ENCODE measurements at regions not wholly inside any gene's neighbourhood (a gene's known extent, or its start where the extent isn't known, plus 50 kb on each side); places are given as distances from the start of the nearest gene placed in this dataset.

- Histone ChIP-seq H3K27me3 (ENCODE audit: insufficient read depth, low read depth) (no peaks in the 10 kb centered on the region), H3K4me2 (no peak overlapping the region), H3K79me2 (ENCODE audit: insufficient read depth, low read depth) (no peaks in the 10 kb centered on the region), H3K27ac (no peak overlapping the region), H3K4me3 (IDR thresholded peaks at IDR 0.05; ENCODE audit: insufficient read depth, low read depth, low read length) (no peak overlapping the region), H3K4me1 (ENCODE audit: low read depth, poor library complexity, severe bottlenecking) (peaks cover 14% of the 10 kb centered on the region), H3K36me3 (ENCODE audit: insufficient read depth) (no peaks in the 10 kb centered on the region), H3K9ac (no peak overlapping the region), H4K20me1 (ENCODE audit: insufficient read depth) (no peaks in the 10 kb centered on the region), H2AFZ (ENCODE audit: low read depth) (no peak overlapping the region)
- no peak for TF ChIP-seq CTCF (conservative IDR thresholded peaks at IDR 0.05; ENCODE audit: low read depth, low read length)
Observed at GRCh38 chr5:159414021-159414420, 83.7 kb upstream of the IL12B start.

GRCh38 chr5:159415301-159415937 is 85.1 kb upstream of the IL12B start:
- Histone ChIP-seq H3K27ac (no peak overlapping the region), H3K4me2 (no peak overlapping the region)

GRCh38 chr5:159416438-159416837 is 86.2 kb upstream of the IL12B start:
- Histone ChIP-seq H3K4me3 (IDR thresholded peaks at IDR 0.05; ENCODE audit: insufficient read depth, low read depth, low read length) (no peak overlapping the region), H3K4me1 (ENCODE audit: low read depth, poor library complexity, severe bottlenecking) (no peaks in the 10 kb centered on the region), H3K9ac (no peak overlapping the region), H3K4me2 (no peak overlapping the region), H3K27ac (no peak overlapping the region), H2AFZ (ENCODE audit: low read depth) (no peak overlapping the region), H3K27me3 (ENCODE audit: insufficient read depth, low read depth) (no peaks in the 10 kb centered on the region), H3K36me3 (ENCODE audit: insufficient read depth) (no peaks in the 10 kb centered on the region), H4K20me1 (ENCODE audit: insufficient read depth) (no peaks in the 10 kb centered on the region), H3K79me2 (ENCODE audit: insufficient read depth, low read depth) (no peaks in the 10 kb centered on the region)
- no peak for TF ChIP-seq CTCF (conservative IDR thresholded peaks at IDR 0.05; ENCODE audit: low read depth, low read length)

More at GRCh38 chr5:159415301-159415937, 85.1 kb upstream of the IL12B start:
- TF ChIP-seq CTCF (conservative IDR thresholded peaks at IDR 0.05; ENCODE audit: low read depth, low read length) = no peak
- no peaks in the 10 kb centered on the region for H3K36me3 ChIP-seq (ENCODE audit: insufficient read depth)
- peaks cover under 1% of the 10 kb centered on the region for H3K4me1 ChIP-seq (ENCODE audit: low read depth, poor library complexity, severe bottlenecking)
- H3K79me2 ChIP-seq (ENCODE audit: insufficient read depth, low read depth) = no peaks in the 10 kb centered on the region
- no peak overlapping the region for H3K9ac ChIP-seq
- H3K4me3 ChIP-seq (IDR thresholded peaks at IDR 0.05; ENCODE audit: insufficient read depth, low read depth, low read length) = no peak overlapping the region
- H2AFZ ChIP-seq (ENCODE audit: low read depth) = no peak overlapping the region
- H4K20me1 ChIP-seq (ENCODE audit: insufficient read depth) = no peaks in the 10 kb centered on the region
- H3K27me3 ChIP-seq (ENCODE audit: insufficient read depth, low read depth) = no peaks in the 10 kb centered on the region

- Histone ChIP-seq H3K4me3 (IDR thresholded peaks at IDR 0.05; ENCODE audit: insufficient read depth, low read depth, low read length) (no peak overlapping the region), H3K4me2 (no peak overlapping the region), H3K27me3 (ENCODE audit: insufficient read depth, low read depth) (no peaks in the 10 kb centered on the region), H4K20me1 (ENCODE audit: insufficient read depth) (no peaks in the 10 kb centered on the region), H3K79me2 (ENCODE audit: insufficient read depth, low read depth) (no peaks in the 10 kb centered on the region), H3K4me1 (ENCODE audit: low read depth, poor library complexity, severe bottlenecking) (no peaks in the 10 kb centered on the region), H3K27ac (no peak overlapping the region), H3K9ac (no peak overlapping the region), H2AFZ (ENCODE audit: low read depth) (no peak overlapping the region), H3K36me3 (ENCODE audit: insufficient read depth) (no peaks in the 10 kb centered on the region)
- no peak for TF ChIP-seq CTCF (conservative IDR thresholded peaks at IDR 0.05; ENCODE audit: low read depth, low read length)
Observed at GRCh38 chr5:159417170-159417569, 86.9 kb upstream of the IL12B start.

All from KMS-11 (cell line).